SH-SY5Y (cell line): ENCODE measurements at regions not wholly inside any gene's neighbourhood (a gene's known extent, or its start where the extent isn't known, plus 50 kb on each side); places are given as distances from the start of the nearest gene placed in this dataset.

Source experiments
- GATA2 ChIP-seq: IDR thresholded peaks from 2 replicates; pipeline ENCODE4 v1.6.1; 2011; ENCODE audit warnings: mild to moderate bottlenecking, low read depth, low read length
- GATA3 ChIP-seq: IDR thresholded peaks from 2 replicates; pipeline ENCODE4 v1.6.1; 2011; ENCODE audit warnings: low read depth, mild to moderate bottlenecking, low read length, moderate library complexity

DNA sequence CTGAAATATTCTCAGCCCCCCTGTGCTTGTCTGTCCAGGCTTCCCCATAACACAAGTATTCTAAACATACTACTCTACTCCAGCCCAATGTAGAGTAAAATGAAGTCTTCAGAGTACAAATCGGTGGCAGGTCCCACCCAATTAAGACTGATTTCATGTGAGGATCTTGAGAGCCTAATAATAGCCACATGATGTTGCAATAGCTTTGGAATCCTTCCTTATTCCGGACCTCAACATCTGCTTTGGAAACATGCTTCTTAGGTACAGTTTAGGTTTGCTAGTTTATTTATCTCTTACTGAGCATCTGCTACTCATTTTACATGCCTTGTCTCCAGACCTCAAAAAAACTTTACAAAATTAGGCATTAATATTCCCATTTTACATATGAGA is 207.3 kb upstream of the RAB6C start:
- no peak for TF ChIP-seq GATA2
- no peak for TF ChIP-seq GATA3
